ENCODE measurements at regions not wholly inside any gene's neighbourhood (a gene's known extent, or its start where the extent isn't known, plus 50 kb on each side); places are given as distances from the start of the nearest gene placed in this dataset.

DNA sequence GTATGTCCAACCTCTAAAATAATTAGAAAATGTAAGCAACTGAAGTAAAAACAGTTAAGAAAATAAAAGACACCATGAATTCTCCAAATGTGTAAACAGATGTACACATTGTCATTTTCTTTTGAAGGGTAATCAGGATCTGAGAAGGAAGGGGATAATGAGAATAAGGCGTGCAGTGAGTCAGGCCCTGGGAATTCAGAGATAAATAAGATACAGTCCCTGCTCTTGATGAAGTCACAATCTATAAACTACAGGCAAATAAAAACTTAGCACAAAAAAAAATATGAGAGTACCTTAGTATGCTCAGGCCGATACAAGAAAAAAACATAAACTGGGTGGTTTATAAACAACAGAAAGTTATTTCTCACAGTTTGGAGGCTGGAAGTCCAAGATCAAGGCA, 315.3 kb downstream of the DNAH5 start:
- Mint-ChIP-seq H3K4me1 (no peaks in the 10 kb centered on the region), H3K27me3 (ENCODE audit: low read depth) (no peaks in the 10 kb centered on the region; the same call in 1 of the 2 replicates), H3K27ac (no peak overlapping the region), H3K9me3 (peaks cover 27% of the 10 kb centered on the region), H3K4me3 (no peak overlapping the region), H3K36me3 (peaks cover 3% of the 10 kb centered on the region; the same call in 1 of the 2 replicates)
- ATAC-seq (no peak), DNase-seq (ENCODE audit: low spot score) (no peak)
- POLR2A ChIA-PET, result no interaction called here
- CTCF ChIA-PET, result no interaction called here
- no peak for TF ChIP-seq PRDM15 (CRISPR knock-in tag; IDR thresholded peaks at IDR 0.05)
- TF ChIP-seq NFATC4 (CRISPR knock-in tag; IDR thresholded peaks at IDR 0.05), result no peak
- no peak for TF ChIP-seq JAZF1 (CRISPR knock-in tag; IDR thresholded peaks at IDR 0.05)
- no peak for TF ChIP-seq SOX15 (CRISPR knock-in tag; IDR thresholded peaks at IDR 0.05)
- TF ChIP-seq FOXJ3 (CRISPR knock-in tag; IDR thresholded peaks at IDR 0.05; ENCODE audit: borderline replicate concordance), result no peak

DNA sequence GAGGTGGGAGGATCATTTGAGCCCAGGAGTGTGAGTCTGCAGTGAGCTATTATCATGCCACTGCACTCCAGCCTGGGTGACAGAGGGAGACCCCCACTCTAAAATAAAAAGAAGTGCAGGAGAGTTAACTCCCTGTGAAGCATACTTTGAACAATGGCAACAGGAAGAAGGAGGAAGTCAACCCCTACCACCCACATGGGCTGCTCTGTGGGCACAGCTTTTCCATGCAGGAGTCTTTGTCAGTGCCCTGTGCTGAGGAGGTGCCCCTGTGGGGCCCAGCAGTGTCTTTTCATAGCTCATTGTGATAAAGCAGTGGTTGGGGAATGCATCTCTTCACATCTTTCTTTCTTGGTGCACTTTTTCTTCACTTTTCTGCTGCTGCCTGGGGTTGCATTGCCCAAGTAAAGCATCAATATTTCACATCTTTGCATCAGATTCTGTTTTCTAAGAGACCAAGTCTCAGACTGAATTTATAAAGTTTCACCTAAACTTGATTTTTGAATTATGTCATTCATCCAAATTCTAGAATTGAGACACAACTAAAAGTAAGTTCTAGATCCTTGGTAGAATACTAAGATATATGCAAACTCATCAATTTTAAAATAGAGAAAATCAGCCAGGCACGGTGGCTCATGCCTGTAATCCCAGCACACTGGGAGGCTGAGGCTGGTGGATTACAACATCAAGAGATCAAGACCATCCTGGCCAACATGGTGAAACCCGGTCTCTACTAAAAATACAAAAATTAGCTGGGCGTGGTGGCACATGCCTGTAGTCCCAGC, 316.6 kb downstream of the DNAH5 start:
- H3K27ac Mint-ChIP-seq, result no peak overlapping the region
- peak; percentile 52; the same call in 1 of the 2 replicates for TF ChIP-seq ZNF423 (CRISPR knock-in tag; IDR thresholded peaks at IDR 0.05)
- TF ChIP-seq ZNF317 (CRISPR knock-in tag; IDR thresholded peaks at IDR 0.05; ENCODE audit: borderline replicate concordance, low read depth), result no peak
- DNase-seq (ENCODE audit: low spot score) (no peak), ATAC-seq (0 out of 2 replicates have a peak, but pooled peaks have one; percentile 57)
- H3K4me3 Mint-ChIP-seq, result no peak overlapping the region
- peaks cover 3% of the 10 kb centered on the region; the same call in 1 of the 2 replicates for H3K36me3 Mint-ChIP-seq
- H3K4me1 Mint-ChIP-seq, result no peaks in the 10 kb centered on the region
- no peaks in the 10 kb centered on the region; the same call in 1 of the 2 replicates for H3K27me3 Mint-ChIP-seq (ENCODE audit: low read depth)
- ChIA-PET POLR2A (no interaction called here), CTCF (no interaction called here)
- H3K9me3 Mint-ChIP-seq, result peaks cover 27% of the 10 kb centered on the region

GRCh38 chr5:13625616-13626198, 318.8 kb downstream of the DNAH5 start:
- H3K9me3 Mint-ChIP-seq, result peaks cover 22% of the 10 kb centered on the region
- no peak for ATAC-seq
- H3K4me3 Mint-ChIP-seq, result no peak overlapping the region
- H3K27ac Mint-ChIP-seq, result no peak overlapping the region
- H3K27me3 Mint-ChIP-seq (ENCODE audit: low read depth), result no peaks in the 10 kb centered on the region
- CTCF ChIA-PET, result no interaction called here
- TF ChIP-seq ZNF138 (CRISPR knock-in tag; conservative IDR thresholded peaks at IDR 0.05), result no peak
- TF ChIP-seq, protein P1, sequence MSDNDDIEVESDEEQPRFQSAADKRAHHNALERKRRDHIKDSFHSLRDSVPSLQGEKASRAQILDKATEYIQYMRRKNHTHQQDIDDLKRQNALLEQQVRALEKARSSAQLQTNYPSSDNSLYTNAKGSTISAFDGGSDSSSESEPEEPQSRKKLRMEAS (CRISPR knock-in tag; IDR thresholded peaks at IDR 0.05), result no peak
- TF ChIP-seq GTF2I (CRISPR knock-in tag; conservative IDR thresholded peaks at IDR 0.05), result no peak
- no peak for TF ChIP-seq RELA (CRISPR knock-in tag; IDR thresholded peaks at IDR 0.05; ENCODE audit: borderline replicate concordance)
- TF ChIP-seq, protein P2, sequence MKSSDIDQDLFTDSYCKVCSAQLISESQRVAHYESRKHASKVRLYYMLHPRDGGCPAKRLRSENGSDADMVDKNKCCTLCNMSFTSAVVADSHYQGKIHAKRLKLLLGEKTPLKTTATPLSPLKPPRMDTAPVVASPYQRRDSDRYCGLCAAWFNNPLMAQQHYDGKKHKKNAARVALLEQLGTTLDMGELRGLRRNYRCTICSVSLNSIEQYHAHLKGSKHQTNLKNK (CRISPR knock-in tag; IDR thresholded peaks at IDR 0.05), result no peak
- no peak for TF ChIP-seq ZNF263 (CRISPR knock-in tag; IDR thresholded peaks at IDR 0.05; ENCODE audit: low read depth)
- TF ChIP-seq OVOL2 (CRISPR knock-in tag; IDR thresholded peaks at IDR 0.05; ENCODE audit: borderline replicate concordance), result no peak
- no peak for TF ChIP-seq ZNF317 (CRISPR knock-in tag; IDR thresholded peaks at IDR 0.05; ENCODE audit: borderline replicate concordance, low read depth)
- TF ChIP-seq ZNF219 (CRISPR knock-in tag; IDR thresholded peaks at IDR 0.05; ENCODE audit: borderline replicate concordance), result no peak
- no peak for TF ChIP-seq ZNF425 (CRISPR knock-in tag; conservative IDR thresholded peaks at IDR 0.05)
- TF ChIP-seq, protein P3, sequence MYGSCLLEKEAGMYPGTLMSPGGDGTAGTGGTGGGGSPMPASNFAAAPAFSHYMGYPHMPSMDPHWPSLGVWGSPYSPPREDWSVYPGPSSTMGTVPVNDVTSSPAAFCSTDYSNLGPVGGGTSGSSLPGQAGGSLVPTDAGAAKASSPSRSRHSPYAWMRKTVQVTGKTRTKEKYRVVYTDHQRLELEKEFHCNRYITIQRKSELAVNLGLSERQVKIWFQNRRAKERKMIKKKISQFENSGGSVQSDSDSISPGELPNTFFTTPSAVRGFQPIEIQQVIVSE (CRISPR knock-in tag; IDR thresholded peaks at IDR 0.05; ENCODE audit: borderline replicate concordance), result no peak
- TF ChIP-seq TEAD1 (CRISPR knock-in tag; IDR thresholded peaks at IDR 0.05), result no peak
- no peak for TF ChIP-seq JAZF1 (CRISPR knock-in tag; IDR thresholded peaks at IDR 0.05)
- DNase-seq (ENCODE audit: low spot score), result no peak
- H3K4me1 Mint-ChIP-seq, result peaks cover 5% of the 10 kb centered on the region
- POLR2A ChIA-PET, result no interaction called here
- H3K36me3 Mint-ChIP-seq, result peaks cover 3% of the 10 kb centered on the region; the same call in 1 of the 2 replicates

Data from WTC11 (cell line).